ENCODE measurements at regions not wholly inside any gene's neighbourhood (a gene's known extent, or its start where the extent isn't known, plus 50 kb on each side); places are given as distances from the start of the nearest gene placed in this dataset.

DNA sequence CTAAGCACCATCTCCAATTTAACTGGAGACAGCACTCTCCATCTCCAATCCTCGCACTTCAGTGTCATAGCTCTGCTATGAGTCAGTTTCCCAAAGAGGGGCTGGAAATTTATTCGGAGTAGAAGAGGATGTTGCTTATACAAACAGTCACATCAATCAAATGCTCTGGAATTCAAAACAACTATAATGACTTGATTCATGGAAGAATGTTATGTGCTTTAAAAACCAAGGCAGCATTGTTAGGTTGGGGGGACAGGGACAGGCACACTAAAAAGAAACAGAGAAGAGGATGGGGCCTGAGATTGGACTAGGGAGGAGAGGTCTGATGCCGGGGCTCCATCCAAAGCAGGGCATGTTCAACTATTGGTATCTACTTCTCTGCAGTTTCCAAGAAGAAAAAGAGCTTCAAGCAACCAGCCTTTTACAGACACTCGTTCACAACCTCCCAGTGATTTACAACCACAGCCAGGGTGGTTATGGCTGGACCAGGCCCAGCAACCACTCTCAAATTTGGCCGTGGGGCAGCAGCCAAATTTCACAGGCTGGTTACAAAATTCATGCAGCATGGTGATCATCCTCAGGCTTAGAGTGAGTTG, 117.5 kb upstream of the ZNF366 start:
- no peak for DNase-seq (ENCODE audit: low spot score)
- no peaks in the 10 kb centered on the region for H3K36me3 ChIP-seq (ENCODE audit: low read depth)
- no peak overlapping the region for H3K4me3 ChIP-seq (ENCODE audit: severe bottlenecking)
- ATAC-seq (ENCODE audit: low read depth), result peak; percentile 64; the same call in 2 of the 3 replicates
- H3K4me1 ChIP-seq (ENCODE audit: insufficient read depth, poor library complexity, severe bottlenecking), result peaks cover 10% of the 10 kb centered on the region
- TF ChIP-seq, protein P1, sequence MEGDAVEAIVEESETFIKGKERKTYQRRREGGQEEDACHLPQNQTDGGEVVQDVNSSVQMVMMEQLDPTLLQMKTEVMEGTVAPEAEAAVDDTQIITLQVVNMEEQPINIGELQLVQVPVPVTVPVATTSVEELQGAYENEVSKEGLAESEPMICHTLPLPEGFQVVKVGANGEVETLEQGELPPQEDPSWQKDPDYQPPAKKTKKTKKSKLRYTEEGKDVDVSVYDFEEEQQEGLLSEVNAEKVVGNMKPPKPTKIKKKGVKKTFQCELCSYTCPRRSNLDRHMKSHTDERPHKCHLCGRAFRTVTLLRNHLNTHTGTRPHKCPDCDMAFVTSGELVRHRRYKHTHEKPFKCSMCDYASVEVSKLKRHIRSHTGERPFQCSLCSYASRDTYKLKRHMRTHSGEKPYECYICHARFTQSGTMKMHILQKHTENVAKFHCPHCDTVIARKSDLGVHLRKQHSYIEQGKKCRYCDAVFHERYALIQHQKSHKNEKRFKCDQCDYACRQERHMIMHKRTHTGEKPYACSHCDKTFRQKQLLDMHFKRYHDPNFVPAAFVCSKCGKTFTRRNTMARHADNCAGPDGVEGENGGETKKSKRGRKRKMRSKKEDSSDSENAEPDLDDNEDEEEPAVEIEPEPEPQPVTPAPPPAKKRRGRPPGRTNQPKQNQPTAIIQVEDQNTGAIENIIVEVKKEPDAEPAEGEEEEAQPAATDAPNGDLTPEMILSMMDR (IDR thresholded peaks at IDR 0.05; ENCODE audit: poor library complexity, severe bottlenecking), result no peak
- no peaks in the 10 kb centered on the region for H3K9me3 ChIP-seq (ENCODE audit: severe bottlenecking)
- no peaks in the 10 kb centered on the region for H3K27me3 ChIP-seq (ENCODE audit: insufficient read depth, poor library complexity, severe bottlenecking)
- H3K27ac ChIP-seq (ENCODE audit: poor library complexity, severe bottlenecking), result peak overlapping the region; percentile 22

DNA sequence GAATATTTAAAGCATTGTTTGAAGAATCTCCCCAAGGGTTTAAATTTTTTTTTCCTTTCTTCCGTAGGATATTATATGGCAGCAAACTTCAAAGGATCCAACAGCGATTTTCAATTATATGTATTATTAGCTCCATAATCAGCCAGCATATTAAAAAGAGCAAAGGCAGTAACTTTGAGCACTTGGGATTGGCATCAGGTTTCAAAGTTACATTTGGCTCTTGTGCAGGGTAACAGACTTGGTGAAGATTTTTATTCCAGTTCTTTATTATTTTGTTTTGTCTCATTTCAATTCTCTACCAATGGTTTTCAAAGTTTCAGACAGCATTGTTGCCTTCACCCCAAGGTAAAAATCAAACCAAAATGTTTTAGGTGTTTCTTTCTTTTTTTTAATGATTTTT, 116.7 kb upstream of the ZNF366 start:
- Histone ChIP-seq H3K36me3 (ENCODE audit: low read depth) (no peaks in the 10 kb centered on the region), H3K27me3 (ENCODE audit: insufficient read depth, poor library complexity, severe bottlenecking) (no peaks in the 10 kb centered on the region), H3K4me3 (ENCODE audit: severe bottlenecking) (no peak overlapping the region), H3K4me1 (ENCODE audit: insufficient read depth, poor library complexity, severe bottlenecking) (peaks cover 10% of the 10 kb centered on the region), H3K27ac (ENCODE audit: poor library complexity, severe bottlenecking) (no peak overlapping the region), H3K9me3 (ENCODE audit: severe bottlenecking) (no peaks in the 10 kb centered on the region)
- ATAC-seq (ENCODE audit: low read depth) (no peak), DNase-seq (ENCODE audit: low spot score) (no peak)
- TF ChIP-seq, protein P1 (IDR thresholded peaks at IDR 0.05; ENCODE audit: poor library complexity, severe bottlenecking), result no peak

DNA sequence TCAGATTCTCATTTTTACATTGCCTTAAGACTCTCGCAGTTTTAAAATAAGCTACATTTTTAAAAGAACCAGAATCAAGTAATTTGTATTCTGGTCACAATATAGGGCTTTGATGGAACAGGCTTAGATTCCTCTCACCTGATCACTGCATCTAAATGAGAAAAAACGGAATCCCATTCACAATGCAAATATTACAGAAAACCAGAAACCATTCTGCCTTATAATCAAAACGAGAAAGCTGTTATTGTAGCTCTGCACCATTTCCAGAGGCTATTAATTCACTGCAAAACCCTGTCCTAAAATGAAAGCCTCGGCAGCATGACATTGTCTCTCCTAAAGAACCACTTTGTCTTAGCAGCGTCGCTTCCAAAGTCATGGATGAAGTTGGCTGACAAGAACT, 116.1 kb upstream of the ZNF366 start:
- H3K4me1 ChIP-seq (ENCODE audit: insufficient read depth, poor library complexity, severe bottlenecking), result peaks cover 10% of the 10 kb centered on the region
- TF ChIP-seq, protein P1 (IDR thresholded peaks at IDR 0.05; ENCODE audit: poor library complexity, severe bottlenecking), result no peak
- H3K27ac ChIP-seq (ENCODE audit: poor library complexity, severe bottlenecking), result no peak overlapping the region
- no peak overlapping the region for H3K4me3 ChIP-seq (ENCODE audit: severe bottlenecking)
- no peaks in the 10 kb centered on the region for H3K9me3 ChIP-seq (ENCODE audit: severe bottlenecking)
- DNase-seq (ENCODE audit: low spot score) (no peak), ATAC-seq (ENCODE audit: low read depth) (no peak)
- H3K36me3 ChIP-seq (ENCODE audit: low read depth), result no peaks in the 10 kb centered on the region
- no peaks in the 10 kb centered on the region for H3K27me3 ChIP-seq (ENCODE audit: insufficient read depth, poor library complexity, severe bottlenecking)

DNA sequence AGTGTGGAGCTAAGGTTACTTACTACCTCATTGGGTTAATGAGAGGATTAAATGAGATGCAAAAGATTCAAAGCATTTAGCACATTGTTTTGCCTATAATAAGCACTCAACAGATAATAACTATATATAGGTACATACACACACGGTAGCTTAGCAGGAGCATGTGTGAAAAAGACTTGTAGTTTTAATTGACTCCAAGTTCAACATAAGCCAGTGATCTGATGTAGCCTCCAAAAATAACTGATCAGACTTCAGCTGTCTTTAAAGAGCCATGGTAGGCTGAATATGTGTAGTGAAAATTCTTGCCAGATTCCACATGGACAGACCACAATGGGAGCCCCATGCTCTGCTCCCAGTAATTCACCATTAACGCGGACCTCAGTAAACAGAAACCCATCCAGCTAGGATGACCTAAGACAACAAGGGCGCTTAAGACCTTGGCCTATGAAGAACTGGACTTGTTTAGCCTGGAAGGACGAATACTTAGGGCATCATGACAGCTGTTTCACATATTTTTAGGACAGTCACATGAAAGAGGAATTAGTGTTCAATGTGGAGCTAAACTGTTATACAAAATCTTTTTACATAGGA, 115.1 kb upstream of the ZNF366 start:
- TF ChIP-seq, protein P1 (IDR thresholded peaks at IDR 0.05; ENCODE audit: poor library complexity, severe bottlenecking), result no peak
- ATAC-seq (ENCODE audit: low read depth) (no peak), DNase-seq (ENCODE audit: low spot score) (no peak)
- no peaks in the 10 kb centered on the region for H3K36me3 ChIP-seq (ENCODE audit: low read depth)
- H3K4me3 ChIP-seq (ENCODE audit: severe bottlenecking), result no peak overlapping the region
- H3K9me3 ChIP-seq (ENCODE audit: severe bottlenecking), result no peaks in the 10 kb centered on the region
- no peaks in the 10 kb centered on the region for H3K27me3 ChIP-seq (ENCODE audit: insufficient read depth, poor library complexity, severe bottlenecking)
- H3K27ac ChIP-seq (ENCODE audit: poor library complexity, severe bottlenecking), result no peak overlapping the region
- peaks cover 10% of the 10 kb centered on the region for H3K4me1 ChIP-seq (ENCODE audit: insufficient read depth, poor library complexity, severe bottlenecking)

DNA sequence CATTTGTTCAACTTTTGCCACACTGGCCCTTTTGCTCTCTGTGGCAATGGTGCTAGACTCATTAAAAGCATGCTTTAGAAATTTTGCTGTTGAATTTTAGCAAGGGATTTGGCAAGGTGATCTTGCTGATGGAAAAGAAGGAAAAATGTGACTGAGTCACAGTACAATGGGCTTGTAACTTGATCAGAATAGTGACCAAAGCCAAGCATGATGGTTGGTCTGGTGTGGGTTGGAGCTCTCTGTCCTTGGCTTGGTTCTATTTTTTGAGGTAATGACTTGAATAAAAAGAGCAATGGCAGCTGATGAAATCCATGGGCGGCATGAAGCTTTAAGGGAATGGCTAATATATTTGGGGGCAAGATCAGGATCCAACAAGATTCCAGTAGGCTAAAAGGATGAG, 114.4 kb upstream of the ZNF366 start:
- Histone ChIP-seq H3K4me3 (ENCODE audit: severe bottlenecking) (no peak overlapping the region), H3K27me3 (ENCODE audit: insufficient read depth, poor library complexity, severe bottlenecking) (no peaks in the 10 kb centered on the region), H3K4me1 (ENCODE audit: insufficient read depth, poor library complexity, severe bottlenecking) (peaks cover 10% of the 10 kb centered on the region), H3K36me3 (ENCODE audit: low read depth) (no peaks in the 10 kb centered on the region), H3K27ac (ENCODE audit: poor library complexity, severe bottlenecking) (no peak overlapping the region), H3K9me3 (ENCODE audit: severe bottlenecking) (no peaks in the 10 kb centered on the region)
- TF ChIP-seq, protein P1 (IDR thresholded peaks at IDR 0.05; ENCODE audit: poor library complexity, severe bottlenecking), result no peak
- DNase-seq (ENCODE audit: low spot score) (no peak), ATAC-seq (ENCODE audit: low read depth) (no peak)

All from RWPE2 (cell line).